Natural killer cell treated with Interleukin-12 subunit alpha and Interleukin-12 subunit beta and Interleukin-15 and Interleukin-18, amount 100 ng/mL, for 72 hours (primary cell): ENCODE measurements at regions not wholly inside any gene's neighbourhood (a gene's known extent, or its start where the extent isn't known, plus 50 kb on each side); places are given as distances from the start of the nearest gene placed in this dataset.

Experiments used
- ATAC-seq, 2 donors: fragments of 150-1000 bp; cut with Tn5 transposase in 1 of 2; sonication (Bioruptor Pico), chemical (Tn5 transposase) in 1 of 2; 2 replicates each; pipeline ENCODE4 v1.10.0; 2021
- DNase-seq: peaks from one replicate; pipeline ENCODE4 v3.0.0; 2022; ENCODE audit warnings: low spot score
- H3K27ac Mint-ChIP-seq, 2 donors: 1 replicate in 1 of 2; 2 replicates in 1 of 2; pipeline ENCODE4 v1.8.0; 2022; ENCODE audit warnings: mixed read lengths in 2 of 2, mild to moderate bottlenecking in 1 of 2, moderate library complexity in 1 of 2
- H3K27me3 Mint-ChIP-seq, 2 donors: 1 replicate in 1 of 2; 2 replicates in 1 of 2; pipeline ENCODE4 v1.8.0; 2022; ENCODE audit warnings: mixed read lengths in 2 of 2
- H3K36me3 Mint-ChIP-seq: one replicate; pipeline ENCODE4 v1.8.0; 2022; ENCODE audit warnings: mixed read lengths
- H3K4me1 Mint-ChIP-seq, 2 donors: 1 replicate in 1 of 2; 2 replicates in 1 of 2; pipeline ENCODE4 v1.8.0; 2022; ENCODE audit warnings: low read depth in 2 of 2, mixed read lengths in 2 of 2, mild to moderate bottlenecking in 1 of 2
- H3K4me3 Mint-ChIP-seq: one replicate; pipeline ENCODE4 v1.8.0; 2022; ENCODE audit warnings: mixed read lengths
- H3K9me3 Mint-ChIP-seq: 2 replicates; pipeline ENCODE4 v1.8.0; 2022; ENCODE audit warnings: mixed read lengths

DNA sequence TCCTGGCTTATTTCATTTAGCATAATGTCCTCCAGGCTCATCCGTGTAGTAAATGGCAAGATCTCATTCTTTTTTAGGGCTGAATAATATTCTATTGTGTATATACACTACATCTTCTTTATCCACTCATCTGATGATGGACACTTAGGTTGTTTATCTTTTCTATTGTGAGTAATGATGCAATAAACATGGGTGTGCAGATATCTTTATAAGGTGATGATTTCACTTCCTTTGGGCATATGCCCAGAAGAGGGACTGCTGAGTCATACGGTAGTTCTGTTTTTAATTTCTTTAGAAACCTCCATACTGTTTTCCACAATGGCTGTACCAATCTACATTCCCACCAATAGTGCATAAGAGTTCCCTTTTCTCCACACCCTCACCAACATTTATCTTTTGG, 317.6 kb upstream of the CNKSR2 start:
- Mint-ChIP-seq H3K36me3 (no peaks in the 10 kb centered on the region), H3K4me1 (no peaks in the 10 kb centered on the region), H3K27ac (no peak overlapping the region), H3K27me3 (no peaks in the 10 kb centered on the region), H3K9me3 (peaks cover 18% of the 10 kb centered on the region), H3K4me3 (no peak overlapping the region)
- ATAC-seq = no peak
- DNase-seq = no peak

DNA sequence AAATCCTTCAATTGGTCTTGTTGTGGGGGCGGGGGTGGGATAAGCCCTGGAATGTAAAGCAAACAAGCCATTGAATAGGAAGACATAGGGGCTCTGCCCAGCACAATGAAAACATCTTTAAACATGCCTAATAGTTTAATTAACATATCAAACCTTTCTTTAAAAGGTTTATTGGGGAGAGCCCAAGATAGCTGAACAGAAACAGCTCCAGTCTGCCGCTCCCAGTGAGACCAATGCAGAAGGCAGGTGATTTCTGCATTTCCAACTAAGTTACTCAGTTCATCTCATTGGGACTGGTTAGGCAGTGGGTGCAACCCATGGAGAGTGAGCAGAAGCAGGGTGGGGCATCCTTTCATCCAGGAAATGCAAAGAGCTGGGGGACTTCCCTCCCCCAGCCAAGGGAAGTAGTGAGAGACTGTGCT, 327.2 kb upstream of the CNKSR2 start:
- DNase-seq (no peak), ATAC-seq (no peak)
- peaks cover 6% of the 10 kb centered on the region for H3K36me3 Mint-ChIP-seq
- no peak overlapping the region for H3K4me3 Mint-ChIP-seq
- H3K9me3 Mint-ChIP-seq = peaks cover 16% of the 10 kb centered on the region
- H3K4me1 Mint-ChIP-seq = no peaks in the 10 kb centered on the region
- no peaks in the 10 kb centered on the region for H3K27me3 Mint-ChIP-seq
- no peak overlapping the region for H3K27ac Mint-ChIP-seq

DNA sequence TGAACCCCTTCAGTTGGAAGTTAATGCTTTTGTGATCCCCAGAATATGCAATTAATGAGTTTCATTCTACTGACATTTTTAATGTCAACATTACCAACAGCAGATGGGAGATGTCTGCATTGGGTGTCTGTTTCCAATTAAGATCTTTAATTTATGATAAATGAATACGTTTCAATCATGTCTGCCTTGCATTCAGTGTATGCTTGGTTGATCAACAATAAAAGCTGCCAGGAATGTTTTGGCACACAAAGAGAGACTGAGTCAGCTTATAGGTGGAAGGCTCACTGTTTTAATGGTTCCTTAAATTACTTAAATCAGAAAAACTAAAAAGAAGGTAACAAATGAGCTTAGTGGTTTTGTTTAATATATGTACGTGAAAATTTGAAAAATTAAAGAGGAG, 359.9 kb upstream of the CNKSR2 start:
- no peak for DNase-seq
- Mint-ChIP-seq H3K4me3 (no peak overlapping the region), H3K27me3 (no peaks in the 10 kb centered on the region), H3K36me3 (no peaks in the 10 kb centered on the region), H3K27ac (no peak overlapping the region), H3K9me3 (peaks cover 10% of the 10 kb centered on the region), H3K4me1 (no peaks in the 10 kb centered on the region)
- ATAC-seq = no peak

DNA sequence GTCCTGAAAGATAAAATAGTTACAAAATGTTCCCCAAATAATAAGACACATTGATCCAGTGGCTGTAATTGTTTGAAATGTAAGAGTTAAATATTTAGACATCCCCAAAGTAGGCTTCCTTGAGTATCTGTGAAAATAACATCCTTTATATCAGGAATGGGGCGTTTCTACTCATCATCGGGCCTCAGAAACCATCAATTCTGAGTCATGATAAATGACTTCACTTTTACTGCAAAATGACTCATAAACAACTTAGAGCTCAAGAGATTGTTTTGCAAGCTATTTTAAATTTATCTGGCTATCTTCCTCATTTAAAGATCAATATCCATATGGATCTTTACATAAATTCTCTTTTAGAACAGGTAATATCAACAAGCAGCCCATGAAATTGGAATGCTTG, 369.4 kb upstream of the CNKSR2 start:
- no peaks in the 10 kb centered on the region for H3K27me3 Mint-ChIP-seq
- no peak overlapping the region for H3K4me3 Mint-ChIP-seq
- DNase-seq (no peak), ATAC-seq (no peak)
- H3K36me3 Mint-ChIP-seq = no peaks in the 10 kb centered on the region
- H3K27ac Mint-ChIP-seq = no peak overlapping the region
- no peaks in the 10 kb centered on the region for H3K9me3 Mint-ChIP-seq
- H3K4me1 Mint-ChIP-seq = no peaks in the 10 kb centered on the region

DNA sequence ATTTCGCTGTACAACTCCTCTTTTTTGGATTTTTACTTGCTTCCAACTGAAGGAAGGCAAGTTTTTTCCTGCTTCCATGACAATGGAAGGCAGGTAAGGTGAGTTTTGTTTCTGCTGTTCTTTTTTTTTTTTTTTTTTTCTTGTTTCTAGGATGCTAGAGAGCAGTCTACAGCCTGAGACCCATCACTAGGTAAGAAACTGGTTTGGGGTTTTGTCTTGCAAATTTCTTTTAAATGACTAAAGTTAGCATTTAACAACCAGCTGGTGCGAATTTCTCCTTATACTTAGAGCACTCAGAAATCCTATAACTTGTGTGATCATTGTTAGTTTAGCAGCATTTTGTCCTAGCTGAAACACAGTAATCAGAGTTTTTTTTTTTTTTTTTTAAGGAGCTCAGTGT, 378.4 kb upstream of the CNKSR2 start:
- Mint-ChIP-seq H3K9me3 (no peaks in the 10 kb centered on the region), H3K4me3 (no peak overlapping the region), H3K4me1 (no peaks in the 10 kb centered on the region), H3K36me3 (no peaks in the 10 kb centered on the region), H3K27me3 (no peaks in the 10 kb centered on the region), H3K27ac (no peak overlapping the region)
- no peak for ATAC-seq
- no peak for DNase-seq

DNA sequence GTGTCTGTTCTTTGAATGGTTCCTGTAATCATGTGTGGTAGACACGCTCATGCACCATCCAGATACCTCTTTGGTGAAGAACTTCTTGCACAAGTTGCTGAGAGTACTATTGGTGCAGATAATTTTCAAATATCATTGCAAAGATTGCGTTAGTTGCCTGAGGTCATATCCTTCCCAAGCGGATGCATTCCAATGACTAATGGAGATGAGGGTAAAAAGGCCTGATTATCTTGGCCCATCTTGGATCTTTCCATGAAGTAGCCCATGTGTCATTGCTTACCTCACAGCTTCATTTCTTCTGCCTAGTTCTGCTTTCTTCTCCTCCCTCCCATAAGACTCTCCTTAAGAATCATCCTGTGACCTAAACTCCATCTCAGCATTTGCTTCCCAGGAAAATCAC, 384.9 kb upstream of the CNKSR2 start:
- H3K27ac Mint-ChIP-seq = no peak overlapping the region
- ATAC-seq (no peak), DNase-seq (no peak)
- no peaks in the 10 kb centered on the region for H3K27me3 Mint-ChIP-seq
- no peaks in the 10 kb centered on the region for H3K4me1 Mint-ChIP-seq
- H3K4me3 Mint-ChIP-seq = no peak overlapping the region
- no peaks in the 10 kb centered on the region for H3K9me3 Mint-ChIP-seq
- no peaks in the 10 kb centered on the region for H3K36me3 Mint-ChIP-seq

DNA sequence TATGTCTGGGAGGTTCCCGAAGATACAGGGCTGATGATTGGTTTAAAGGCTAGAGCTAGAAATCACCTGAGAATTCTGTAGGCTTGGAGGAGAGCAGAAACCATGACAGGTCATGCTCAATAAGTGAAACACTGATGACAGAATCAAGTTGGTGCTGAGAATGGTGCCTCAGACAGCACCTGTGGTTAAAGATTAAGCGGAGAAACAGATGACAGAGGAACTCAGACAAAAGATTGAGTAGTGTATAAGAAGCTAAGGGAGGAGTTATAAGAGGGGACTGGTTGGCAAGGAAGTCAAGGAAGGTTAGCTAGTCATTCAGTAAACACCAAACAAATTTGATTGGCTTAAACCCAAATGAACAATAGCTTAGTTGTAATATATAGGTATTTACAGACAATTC, 385.4 kb upstream of the CNKSR2 start:
- H3K27ac Mint-ChIP-seq = no peak overlapping the region
- no peaks in the 10 kb centered on the region for H3K36me3 Mint-ChIP-seq
- no peaks in the 10 kb centered on the region for H3K9me3 Mint-ChIP-seq
- DNase-seq (no peak), ATAC-seq (no peak)
- no peaks in the 10 kb centered on the region for H3K27me3 Mint-ChIP-seq
- no peak overlapping the region for H3K4me3 Mint-ChIP-seq
- no peaks in the 10 kb centered on the region for H3K4me1 Mint-ChIP-seq

DNA sequence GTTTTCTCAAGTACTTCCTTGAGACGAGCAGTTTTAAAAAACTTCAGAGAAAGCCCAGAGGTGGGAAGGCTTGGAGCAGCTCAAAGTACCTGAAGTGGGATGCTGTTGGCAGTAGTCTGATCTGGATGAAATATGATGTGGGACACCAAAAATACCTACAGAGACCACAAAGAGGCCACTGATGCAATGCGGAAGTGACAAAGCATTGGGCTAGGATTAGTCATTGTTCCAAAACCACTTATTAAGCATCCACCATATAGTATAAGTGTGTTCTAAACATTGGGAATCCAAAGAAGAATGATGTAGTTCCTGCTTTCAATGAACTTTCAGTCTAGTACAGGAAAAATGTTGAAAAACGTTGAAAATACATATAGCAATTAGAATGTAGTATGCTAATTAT, 386.1 kb upstream of the CNKSR2 start:
- ATAC-seq (no peak), DNase-seq (no peak)
- Mint-ChIP-seq H3K9me3 (no peaks in the 10 kb centered on the region), H3K27me3 (no peaks in the 10 kb centered on the region), H3K4me3 (no peak overlapping the region), H3K4me1 (no peaks in the 10 kb centered on the region), H3K36me3 (no peaks in the 10 kb centered on the region), H3K27ac (no peak overlapping the region)

DNA sequence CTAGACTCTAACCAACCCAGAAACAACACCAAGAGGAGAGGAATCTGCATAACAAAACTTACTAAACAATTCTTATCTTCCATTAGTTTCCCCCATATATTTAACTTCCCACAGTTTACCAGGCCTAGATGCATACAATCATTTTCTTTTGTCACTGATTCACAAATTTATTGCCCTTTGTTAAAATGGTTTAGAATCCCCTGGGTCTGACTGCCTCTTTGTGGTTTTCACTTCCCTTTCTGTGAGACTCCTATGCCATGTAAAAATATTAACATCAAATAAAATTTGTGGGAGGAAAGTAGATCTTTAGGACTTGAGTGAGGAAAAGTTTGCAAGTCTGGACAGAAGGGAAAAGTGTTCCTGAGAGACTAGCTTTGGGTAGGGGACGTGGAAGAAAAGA, 393.8 kb upstream of the CNKSR2 start:
- Mint-ChIP-seq H3K9me3 (peaks cover 3% of the 10 kb centered on the region), H3K27me3 (no peaks in the 10 kb centered on the region), H3K4me3 (no peak overlapping the region), H3K4me1 (no peaks in the 10 kb centered on the region), H3K36me3 (no peaks in the 10 kb centered on the region), H3K27ac (no peak overlapping the region)
- no peak for ATAC-seq
- no peak for DNase-seq

DNA sequence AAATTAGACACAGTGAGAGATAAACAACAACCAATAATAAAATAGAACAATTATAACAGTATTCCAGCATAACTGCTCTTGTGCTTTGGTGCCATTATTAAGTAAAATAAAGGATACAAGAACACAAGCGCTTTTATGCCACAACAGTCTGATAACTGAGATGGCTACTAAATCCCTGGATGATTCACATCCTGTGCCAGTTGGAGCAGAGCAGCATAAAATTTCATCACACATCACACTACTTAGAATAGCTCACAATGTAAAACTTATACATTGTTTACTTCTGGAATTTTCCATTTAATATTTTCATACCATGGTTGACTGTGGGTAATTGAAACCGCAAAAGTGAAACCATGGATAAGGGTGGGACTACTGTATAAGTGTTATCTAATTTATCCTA, 399.9 kb upstream of the CNKSR2 start:
- DNase-seq (no peak), ATAC-seq (no peak)
- no peak overlapping the region for H3K4me3 Mint-ChIP-seq
- no peak overlapping the region for H3K27ac Mint-ChIP-seq
- H3K27me3 Mint-ChIP-seq = no peaks in the 10 kb centered on the region
- H3K4me1 Mint-ChIP-seq = no peaks in the 10 kb centered on the region
- no peaks in the 10 kb centered on the region for H3K9me3 Mint-ChIP-seq
- H3K36me3 Mint-ChIP-seq = no peaks in the 10 kb centered on the region

DNA sequence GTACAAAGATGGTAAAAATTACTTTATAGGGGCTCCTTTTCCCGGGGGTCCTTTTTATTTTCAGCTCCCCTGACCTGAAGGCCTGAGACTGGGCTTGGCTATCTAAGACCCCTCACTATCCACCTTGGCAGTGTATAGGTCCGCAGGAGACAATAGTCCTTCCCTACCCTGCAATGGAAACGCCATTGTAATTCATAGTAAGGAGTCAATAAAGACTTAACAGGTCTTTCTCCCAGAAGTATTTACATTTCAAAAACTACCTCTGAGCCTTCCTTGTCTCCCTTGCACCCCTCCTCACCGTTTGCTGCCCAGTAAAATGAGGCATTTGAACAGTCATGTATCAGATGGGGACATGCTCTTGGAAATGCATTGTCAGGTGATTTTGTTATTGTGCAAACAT, 401.2 kb upstream of the CNKSR2 start:
- Mint-ChIP-seq H3K36me3 (no peaks in the 10 kb centered on the region), H3K4me3 (no peak overlapping the region), H3K9me3 (no peaks in the 10 kb centered on the region), H3K4me1 (no peaks in the 10 kb centered on the region), H3K27me3 (no peaks in the 10 kb centered on the region), H3K27ac (no peak overlapping the region)
- no peak for DNase-seq
- no peak for ATAC-seq

DNA sequence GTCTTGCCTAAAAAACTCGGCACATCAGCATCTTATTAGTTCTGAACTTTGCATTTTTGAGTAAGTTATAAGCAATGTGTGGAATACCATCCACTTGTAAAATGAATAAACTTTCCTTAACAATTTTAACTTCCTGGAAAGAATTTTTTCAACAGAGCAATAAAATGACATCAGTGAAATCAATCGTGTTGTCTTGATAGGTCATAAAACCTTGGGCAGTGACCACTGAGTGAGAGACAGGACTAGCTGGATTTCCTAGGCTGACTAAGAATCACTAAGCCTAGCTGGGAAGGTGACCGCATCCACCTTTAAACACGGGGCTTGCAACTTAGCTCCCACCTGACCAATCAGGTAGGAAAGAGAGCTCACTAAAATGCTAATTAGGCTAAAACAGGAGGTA, 403.0 kb upstream of the CNKSR2 start:
- ATAC-seq (no peak), DNase-seq (no peak)
- H3K4me3 Mint-ChIP-seq = no peak overlapping the region
- H3K4me1 Mint-ChIP-seq = no peaks in the 10 kb centered on the region
- no peaks in the 10 kb centered on the region for H3K36me3 Mint-ChIP-seq
- no peaks in the 10 kb centered on the region for H3K27me3 Mint-ChIP-seq
- H3K27ac Mint-ChIP-seq = no peak overlapping the region
- H3K9me3 Mint-ChIP-seq = peaks cover 3% of the 10 kb centered on the region

DNA sequence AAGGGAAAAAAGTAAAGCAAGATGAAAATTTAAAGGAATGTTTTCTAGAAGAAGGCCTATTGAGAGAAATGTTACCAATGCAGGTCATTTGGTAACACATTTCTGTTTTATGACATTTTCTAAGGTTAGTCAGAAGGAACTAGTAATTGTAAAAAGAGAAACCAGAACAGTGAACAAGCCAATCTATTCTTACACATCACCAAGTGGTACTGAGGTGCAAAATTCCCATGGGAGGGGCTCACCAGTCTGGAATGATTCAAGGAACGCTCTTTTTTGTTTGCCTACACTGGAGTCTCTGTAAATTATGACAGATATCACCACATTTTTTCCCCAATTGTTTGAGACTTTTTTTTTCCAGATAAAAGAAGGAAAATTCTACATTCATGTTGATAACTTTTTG, 404.7 kb upstream of the CNKSR2 start:
- Mint-ChIP-seq H3K4me3 (no peak overlapping the region), H3K27ac (no peak overlapping the region), H3K4me1 (no peaks in the 10 kb centered on the region), H3K9me3 (peaks cover 3% of the 10 kb centered on the region), H3K36me3 (no peaks in the 10 kb centered on the region), H3K27me3 (no peaks in the 10 kb centered on the region)
- no peak for DNase-seq
- ATAC-seq = no peak

DNA sequence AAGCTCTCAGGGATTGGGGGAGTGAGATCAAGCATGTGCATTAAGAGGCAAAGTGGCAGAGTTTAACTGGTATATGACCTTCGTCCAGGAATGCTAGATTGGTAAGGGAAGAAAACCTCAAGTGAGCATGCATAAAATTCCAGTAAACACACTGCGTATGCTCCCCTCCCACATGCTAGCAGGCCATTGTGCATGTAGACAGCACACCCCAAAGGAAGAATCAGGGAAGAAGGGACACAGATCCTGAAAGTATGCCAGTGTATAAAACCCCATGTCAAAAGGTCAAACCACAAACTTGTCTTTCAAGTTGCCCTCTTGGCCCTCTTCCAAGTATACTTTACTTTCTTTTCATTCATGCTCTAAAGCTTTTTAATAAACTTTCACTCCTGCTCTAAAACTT, 405.2 kb upstream of the CNKSR2 start:
- no peak for DNase-seq
- Mint-ChIP-seq H3K4me3 (no peak overlapping the region), H3K27ac (no peak overlapping the region), H3K27me3 (no peaks in the 10 kb centered on the region), H3K9me3 (peaks cover 3% of the 10 kb centered on the region), H3K4me1 (no peaks in the 10 kb centered on the region), H3K36me3 (no peaks in the 10 kb centered on the region)
- ATAC-seq = no peak

DNA sequence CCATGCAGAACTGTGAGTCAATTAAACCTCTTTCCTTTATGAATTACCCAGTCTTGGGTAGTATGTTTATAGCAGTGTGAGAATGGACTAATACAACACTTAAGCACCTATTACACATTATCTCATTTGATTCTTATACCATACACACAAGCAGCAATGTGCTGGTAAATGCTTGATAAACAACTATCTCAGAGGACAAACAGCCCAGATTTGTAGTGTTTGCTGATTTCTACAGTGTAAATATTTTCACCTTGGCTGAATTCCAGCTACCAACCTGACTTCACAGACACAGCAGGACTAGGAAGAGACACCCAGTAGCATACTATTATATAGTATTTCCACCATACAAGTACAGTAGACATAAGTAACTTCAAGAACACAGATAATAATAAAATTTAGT, 406.5 kb upstream of the CNKSR2 start:
- no peak for ATAC-seq
- Mint-ChIP-seq H3K27ac (no peak overlapping the region), H3K27me3 (peaks cover 0 to 2% of the 10 kb centered on the region in 2 donors), H3K9me3 (peaks cover 10% of the 10 kb centered on the region), H3K36me3 (no peaks in the 10 kb centered on the region), H3K4me1 (no peaks in the 10 kb centered on the region), H3K4me3 (no peak overlapping the region)
- no peak for DNase-seq
